Naive thymus-derived CD4-positive, alpha-beta T cell (primary cell): ENCODE measurements at regions not wholly inside any gene's neighbourhood (a gene's known extent, or its start where the extent isn't known, plus 50 kb on each side); places are given as distances from the start of the nearest gene placed in this dataset.

Experiments
- ATAC-seq: fragments of 150-1000 bp; cut with Tn5 transposase; 2 replicates; pipeline ENCODE4 v1.10.0; 2021; ENCODE audit warnings: mild to moderate bottlenecking, moderate library complexity
- CTCF ChIA-PET: fragments of 350-600 bp; sonication (Branson Sonifier 250); formaldehyde crosslinking; loops from one replicate; lab custom pipeline; 2021; ENCODE audit warnings: antibody characterized with exemption; lab: Charles Lee
- POLR2A ChIA-PET: fragments of 350-600 bp; sonication (Branson Sonifier 250); formaldehyde crosslinking; loops from one replicate; lab custom pipeline; 2021; ENCODE audit warnings: antibody characterized with exemption, inconsistent platforms; lab: Charles Lee
- DNase-seq, 9 donors: peaks; one replicate each; pipeline versions ENCODE4 v3.0.0 to v3.0.0-alpha.2; 2020 to 2022; ENCODE audit warnings: mixed read lengths in 1 of 9
- H3K27ac ChIP-seq: one replicate; pipeline ENCODE4 v1.7.0; 2013; ENCODE audit warnings: mild to moderate bottlenecking, low read depth, low read length, moderate library complexity
- H3K27me3 ChIP-seq, 2 donors: one replicate each; pipeline ENCODE4 v1.7.0; 2013; ENCODE audit warnings: low read length in 2 of 2, mild to moderate bottlenecking in 2 of 2, moderate library complexity in 2 of 2; ENCODE audit not compliant: control insufficient read depth in 2 of 2, insufficient read depth in 2 of 2
- H3K36me3 ChIP-seq, 3 experiments: 1 replicate in 2 of 3; 2 replicates in 1 of 3; pipeline ENCODE4 v1.7.0; 2013; ENCODE audit warnings: low read length in 3 of 3, mild to moderate bottlenecking in 3 of 3, moderate library complexity in 1 of 3; ENCODE audit not compliant: insufficient read depth in 3 of 3, control insufficient read depth in 2 of 3
- H3K4me1 ChIP-seq, 2 donors: one replicate each; pipeline ENCODE4 v1.7.0; 2013; ENCODE audit warnings: low read length in 2 of 2, mild to moderate bottlenecking in 2 of 2, moderate library complexity in 1 of 2; ENCODE audit not compliant: control insufficient read depth in 2 of 2, insufficient read depth in 2 of 2
- H3K4me3 ChIP-seq: 2 replicates; pipeline ENCODE4 v1.7.0; 2013; ENCODE audit warnings: mild to moderate bottlenecking, low read length
- H3K9me3 ChIP-seq, 3 experiments: 1 replicate in 2 of 3; 2 replicates in 1 of 3; pipeline ENCODE4 v1.7.0; 2013; ENCODE audit warnings: low read length in 3 of 3; ENCODE audit not compliant: control insufficient read depth in 2 of 3
- H3K27ac Mint-ChIP-seq, 9 donors: one replicate each; pipeline ENCODE4 v1.8.0; 2020 to 2022; ENCODE audit warnings: mixed read lengths in 9 of 9, mild to moderate bottlenecking in 8 of 9, moderate library complexity in 5 of 9, inconsistent platforms in 2 of 9
- H3K27me3 Mint-ChIP-seq, 5 donors: one replicate each; pipeline ENCODE4 v1.8.0; 2021 to 2022; ENCODE audit warnings: mixed read lengths in 5 of 5, mild to moderate bottlenecking in 1 of 5
- H3K36me3 Mint-ChIP-seq, 5 donors: one replicate each; pipeline ENCODE4 v1.8.0; 2020 to 2022; ENCODE audit warnings: mixed read lengths in 5 of 5, mild to moderate bottlenecking in 3 of 5, inconsistent platforms in 1 of 5
- H3K4me1 Mint-ChIP-seq, 7 donors: one replicate each; pipeline ENCODE4 v1.8.0; 2020 to 2022; ENCODE audit warnings: mixed read lengths in 7 of 7, mild to moderate bottlenecking in 3 of 7, inconsistent platforms in 1 of 7
- H3K4me3 Mint-ChIP-seq, 10 donors: one replicate each; pipeline ENCODE4 v1.8.0; 2020 to 2022; ENCODE audit warnings: mild to moderate bottlenecking in 10 of 10, mixed read lengths in 10 of 10, moderate library complexity in 6 of 10, inconsistent platforms in 2 of 10
- H3K9me3 Mint-ChIP-seq, 11 donors: one replicate each; pipeline ENCODE4 v1.8.0; 2020 to 2022; ENCODE audit warnings: mixed read lengths in 11 of 11, mild to moderate bottlenecking in 4 of 11, inconsistent platforms in 1 of 11, moderate library complexity in 1 of 11
- intact Hi-C, 2 donors: fragments of 100-400 bp; cut with micrococcal nuclease; formaldehyde crosslinking; loops; one replicate each; pipeline ENCODE4 v1.15.1; 2023

DNA sequence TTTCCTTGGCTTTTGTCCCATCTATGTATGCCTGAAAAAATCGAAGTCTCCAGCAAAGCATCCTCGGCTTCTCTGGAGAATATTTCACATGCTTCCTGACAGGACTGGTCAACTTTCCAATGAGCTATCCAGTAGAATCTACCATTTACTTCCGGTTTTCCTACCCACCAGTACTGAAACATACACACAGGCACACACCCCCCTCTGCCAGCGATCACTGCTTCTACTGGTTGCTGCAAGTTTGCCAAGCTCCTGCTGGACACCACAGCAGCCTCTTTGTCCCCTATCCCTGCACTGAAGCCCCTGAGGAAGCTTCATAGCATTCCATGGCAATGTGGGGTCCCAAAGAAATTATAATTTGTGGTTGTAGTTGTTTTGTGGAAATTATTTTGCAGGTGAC, 536.8 kb downstream of the MATN1 start:
- ATAC-seq (no peak), DNase-seq (no peak)
- Mint-ChIP-seq H3K9me3 (peaks cover 0 to 1% (median 0%) of the 10 kb centered on the region in 11 donors), H3K4me1 (peaks cover 0 to 22% (median 0%) of the 10 kb centered on the region in 7 donors), H3K27me3 (peaks cover 0 to 20% (median 7%) of the 10 kb centered on the region in 5 donors), H3K36me3 (no peaks in the 10 kb centered on the region), H3K27ac (no peak overlapping the region), H3K4me3 (no peak overlapping the region)
- POLR2A ChIA-PET = no interaction called here
- CTCF ChIA-PET = no interaction called here
- no peak overlapping the region for H3K4me3 ChIP-seq
- no peaks in the 10 kb centered on the region for H3K36me3 ChIP-seq
- H3K27ac ChIP-seq = no peak overlapping the region
- H3K27me3 ChIP-seq = no peaks in the 10 kb centered on the region
- H3K4me1 ChIP-seq = peaks cover 0 to 17% of the 10 kb centered on the region in 2 donors
- intact Hi-C loops = no loop called here
- H3K9me3 ChIP-seq = no peaks in the 10 kb centered on the region

DNA sequence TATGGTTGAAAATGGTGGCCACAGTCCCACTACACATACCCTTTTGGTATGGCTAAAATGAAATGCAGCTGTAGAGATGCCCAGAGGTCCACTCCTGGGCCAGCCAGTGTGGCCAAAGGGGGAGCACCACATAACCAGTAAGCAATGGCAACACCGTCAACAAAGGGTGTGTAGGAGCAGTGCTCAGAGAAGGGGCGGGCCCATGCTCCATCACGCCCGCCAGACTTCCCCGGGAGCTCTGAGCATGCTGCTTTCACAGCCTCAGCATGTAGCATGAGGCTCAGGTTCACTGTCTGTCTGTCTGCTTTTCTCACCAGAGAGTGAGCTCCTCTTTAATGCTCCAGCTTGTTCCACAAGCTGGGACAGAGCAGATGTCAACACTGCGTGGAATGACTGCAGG, 537.6 kb downstream of the MATN1 start:
- DNase-seq (no peak), ATAC-seq (no peak)
- Histone ChIP-seq H3K27me3 (no peaks in the 10 kb centered on the region), H3K36me3 (no peaks in the 10 kb centered on the region), H3K9me3 (no peaks in the 10 kb centered on the region), H3K4me1 (peaks cover 0 to 12% of the 10 kb centered on the region in 2 donors), H3K4me3 (no peak overlapping the region), H3K27ac (no peak overlapping the region)
- Mint-ChIP-seq H3K27ac (no peak overlapping the region), H3K9me3 (peaks cover 0 to 3% (median 0%) of the 10 kb centered on the region in 11 donors), H3K4me1 (peaks cover 0 to 14% (median 0%) of the 10 kb centered on the region in 7 donors), H3K27me3 (peaks cover 0 to 20% (median 7%) of the 10 kb centered on the region in 5 donors), H3K36me3 (no peaks in the 10 kb centered on the region), H3K4me3 (no peak overlapping the region)
- intact Hi-C loops = no loop called here
- ChIA-PET CTCF (no interaction called here), POLR2A (no interaction called here)

GRCh38 chr1:30185313-30185712, 538.1 kb downstream of the MATN1 start:
- intact Hi-C loops = no loop called here
- Histone ChIP-seq H3K4me1 (peaks cover 0 to 8% of the 10 kb centered on the region in 2 donors), H3K27ac (no peak overlapping the region), H3K4me3 (no peak overlapping the region), H3K36me3 (no peaks in the 10 kb centered on the region), H3K9me3 (no peaks in the 10 kb centered on the region), H3K27me3 (no peaks in the 10 kb centered on the region)
- H3K27me3 Mint-ChIP-seq = peaks cover 0 to 20% (median 7%) of the 10 kb centered on the region in 5 donors
- CTCF ChIA-PET = no interaction called here
- no peak for ATAC-seq
- H3K4me1 Mint-ChIP-seq = peaks cover 0 to 9% (median 0%) of the 10 kb centered on the region in 7 donors
- POLR2A ChIA-PET = no interaction called here
- H3K4me3 Mint-ChIP-seq = no peak overlapping the region
- DNase-seq = no peak
- peaks cover 0 to 3% (median 0%) of the 10 kb centered on the region in 11 donors for H3K9me3 Mint-ChIP-seq
- no peaks in the 10 kb centered on the region for H3K36me3 Mint-ChIP-seq
- H3K27ac Mint-ChIP-seq = no peak overlapping the region

DNA sequence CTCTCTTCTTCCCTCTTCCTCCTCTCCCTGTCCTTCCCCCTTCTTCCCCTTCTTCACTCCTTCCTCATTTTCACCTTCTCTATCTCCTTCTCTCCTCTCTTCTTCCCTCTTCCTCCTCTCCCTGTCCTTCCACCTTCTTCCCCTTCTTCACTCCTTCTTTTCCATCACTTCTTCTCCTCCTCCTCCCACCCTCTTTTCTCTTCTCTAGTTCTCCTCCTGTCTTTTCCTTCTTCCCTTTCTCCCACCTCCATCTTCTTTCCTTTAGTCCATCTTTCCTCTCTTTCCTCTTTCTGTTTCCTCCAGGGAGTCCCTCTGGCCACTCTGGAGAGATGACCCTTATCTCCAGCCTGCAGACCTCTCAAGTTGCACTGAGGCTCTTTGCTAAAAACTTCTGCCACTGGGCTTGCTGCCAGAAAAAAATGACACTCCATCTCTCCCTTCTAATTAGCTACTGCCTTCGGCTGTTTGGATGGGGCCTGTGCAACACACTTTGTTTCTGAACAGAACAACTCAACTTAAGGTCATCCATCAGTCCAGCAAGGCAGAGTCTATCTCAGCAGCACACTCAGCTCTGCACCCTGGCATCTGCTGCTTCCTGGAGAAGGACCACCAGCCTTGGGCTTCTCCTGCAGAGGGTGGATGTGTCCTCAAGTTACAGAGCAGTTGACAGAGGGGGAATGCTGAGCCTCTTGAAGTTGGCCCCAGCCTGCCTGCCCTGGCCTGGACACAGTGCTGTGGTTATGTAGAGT, 538.8 kb downstream of the MATN1 start:
- CTCF ChIA-PET = no interaction called here
- H3K4me3 Mint-ChIP-seq = no peak overlapping the region
- no peak overlapping the region for H3K27ac Mint-ChIP-seq
- peaks cover 0 to 4% (median 0%) of the 10 kb centered on the region in 7 donors for H3K4me1 Mint-ChIP-seq
- POLR2A ChIA-PET = no interaction called here
- Histone ChIP-seq H3K4me3 (no peak overlapping the region), H3K9me3 (no peaks in the 10 kb centered on the region), H3K27me3 (no peaks in the 10 kb centered on the region), H3K4me1 (peaks cover 0 to 3% of the 10 kb centered on the region in 2 donors), H3K27ac (no peak overlapping the region), H3K36me3 (no peaks in the 10 kb centered on the region)
- H3K9me3 Mint-ChIP-seq = peaks cover 0 to 5% (median 1%) of the 10 kb centered on the region in 11 donors
- H3K36me3 Mint-ChIP-seq = peaks cover 0 to 3% (median 0%) of the 10 kb centered on the region in 5 donors
- no peak for ATAC-seq
- DNase-seq = no peak
- peaks cover 1 to 15% (median 3%) of the 10 kb centered on the region in 5 donors for H3K27me3 Mint-ChIP-seq
- intact Hi-C loops = no loop called here

GRCh38 chr1:30183895-30184294, 539.5 kb downstream of the MATN1 start:
- peaks cover 0 to 9% (median 3%) of the 10 kb centered on the region in 5 donors for H3K36me3 Mint-ChIP-seq
- Histone ChIP-seq H3K4me1 (peaks cover 0 to 3% of the 10 kb centered on the region in 2 donors), H3K4me3 (no peak overlapping the region), H3K27me3 (no peaks in the 10 kb centered on the region), H3K9me3 (no peaks in the 10 kb centered on the region), H3K36me3 (no peaks in the 10 kb centered on the region), H3K27ac (no peak overlapping the region)
- H3K4me3 Mint-ChIP-seq = no peak overlapping the region
- no peak overlapping the region for H3K27ac Mint-ChIP-seq
- ChIA-PET POLR2A (no interaction called here), CTCF (no interaction called here)
- H3K9me3 Mint-ChIP-seq = peaks cover 0 to 11% (median 7%) of the 10 kb centered on the region in 11 donors
- intact Hi-C loops = no loop called here
- peaks cover 0 to 2% (median 0%) of the 10 kb centered on the region in 7 donors for H3K4me1 Mint-ChIP-seq
- H3K27me3 Mint-ChIP-seq = peaks cover 4 to 16% (median 8%) of the 10 kb centered on the region in 5 donors
- no peak for ATAC-seq
- no peak for DNase-seq

DNA sequence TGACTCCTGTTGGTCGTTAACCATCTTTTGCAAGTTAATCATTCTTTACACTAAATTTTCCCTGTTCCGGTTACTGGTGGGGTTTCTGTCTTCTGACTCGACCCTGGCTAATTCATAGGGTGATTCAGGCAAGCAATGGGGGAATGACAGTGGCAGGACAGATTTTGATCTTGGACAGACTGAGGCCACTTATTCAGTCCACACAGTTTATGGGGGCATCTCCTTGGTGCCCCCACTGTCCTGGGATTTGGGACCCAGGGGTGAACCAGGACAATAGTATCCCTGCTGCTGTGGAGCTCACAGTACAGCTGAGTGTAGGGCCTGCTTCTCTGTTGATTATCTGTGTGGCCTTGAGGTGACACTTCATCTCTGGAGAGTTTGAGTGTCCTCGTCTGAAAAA, 540.4 kb downstream of the MATN1 start:
- no peak overlapping the region for H3K4me3 ChIP-seq
- CTCF ChIA-PET = no interaction called here
- H3K36me3 Mint-ChIP-seq = peaks cover 0 to 10% (median 3%) of the 10 kb centered on the region in 5 donors
- intact Hi-C loops = no loop called here
- H3K27me3 Mint-ChIP-seq = peaks cover 4 to 8% (median 7%) of the 10 kb centered on the region in 5 donors
- no peak overlapping the region for H3K27ac ChIP-seq
- POLR2A ChIA-PET = no interaction called here
- no peaks in the 10 kb centered on the region for H3K9me3 ChIP-seq
- H3K4me3 Mint-ChIP-seq = no peak overlapping the region
- no peaks in the 10 kb centered on the region for H3K36me3 ChIP-seq
- no peak for ATAC-seq
- no peak for DNase-seq
- H3K4me1 Mint-ChIP-seq = no peaks in the 10 kb centered on the region
- H3K9me3 Mint-ChIP-seq = peaks cover 0 to 12% (median 7%) of the 10 kb centered on the region in 11 donors
- H3K27me3 ChIP-seq = no peaks in the 10 kb centered on the region
- H3K4me1 ChIP-seq = no peaks in the 10 kb centered on the region
- no peak overlapping the region for H3K27ac Mint-ChIP-seq
